IPS-NIHi11 (cell line): ENCODE measurements at regions not wholly inside any gene's neighbourhood (a gene's known extent, or its start where the extent isn't known, plus 50 kb on each side); places are given as distances from the start of the nearest gene placed in this dataset.
A peak's percentile ranks its signal among the peaks of the same experiment; 100 is the strongest.
"Not testable (repeated sequence)": the region's sequence is repeated elsewhere in the genome, so short reads cannot be mapped to it uniquely, and the experiment has no call there.

Source experiments
- DNase-seq: peaks from one replicate; pipeline ENCODE4 v3.0.0; 2012; ENCODE audit warnings: mixed read lengths, low spot score

- no peak for DNase-seq
These were observed 147.4 kb downstream of the ABHD5 start for GRCh38 chr3:43838009-43838758.

- peak; percentile 52 for DNase-seq
These were observed 148.1 kb downstream of the ABHD5 start for GRCh38 chr3:43838877-43839276.

GRCh38 chr3:43843386-43843785 is 152.6 kb downstream of the ABHD5 start:
- no peak for DNase-seq

- DNase-seq: no peak
These were observed 154.0 kb downstream of the ABHD5 start for GRCh38 chr3:43844757-43845156.

- DNase-seq: not testable (repeated sequence)
These were observed 154.8 kb downstream of the ABHD5 start for GRCh38 chr3:43845553-43845952.

GRCh38 chr3:43852066-43852465 is 161.3 kb downstream of the ABHD5 start:
- no peak for DNase-seq

GRCh38 chr3:43854283-43854682 is 163.5 kb downstream of the ABHD5 start:
- DNase-seq: no peak

- no peak for DNase-seq
These were observed 164.2 kb downstream of the ABHD5 start for GRCh38 chr3:43854916-43855315.

- DNase-seq: peak; percentile 78
These were observed 165.0 kb downstream of the ABHD5 start for GRCh38 chr3:43855674-43856299.

GRCh38 chr3:43856351-43856750 is 165.6 kb downstream of the ABHD5 start:
- no peak for DNase-seq

GRCh38 chr3:43856761-43857160 is 166.0 kb downstream of the ABHD5 start:
- no peak for DNase-seq

GRCh38 chr3:43857361-43858293 is 166.9 kb downstream of the ABHD5 start:
- no peak for DNase-seq

GRCh38 chr3:43858294-43858701 is 167.6 kb downstream of the ABHD5 start:
- DNase-seq: no peak

- no peak for DNase-seq
These were observed 169.0 kb downstream of the ABHD5 start for GRCh38 chr3:43859766-43860165.

- DNase-seq: no peak
These were observed 170.9 kb downstream of the ABHD5 start for GRCh38 chr3:43861635-43862034.

GRCh38 chr3:43862470-43862869 is 171.7 kb downstream of the ABHD5 start:
- no peak for DNase-seq

- DNase-seq: no peak
These were observed 172.5 kb downstream of the ABHD5 start for GRCh38 chr3:43862992-43863805.

GRCh38 chr3:43863966-43864933 is 173.5 kb downstream of the ABHD5 start:
- no peak for DNase-seq

GRCh38 chr3:43865351-43865750 is 174.6 kb downstream of the ABHD5 start:
- no peak for DNase-seq

- DNase-seq: no peak
These were observed 175.3 kb downstream of the ABHD5 start for GRCh38 chr3:43865887-43866528.
